ENCODE measurements at regions not wholly inside any gene's neighbourhood (a gene's known extent, or its start where the extent isn't known, plus 50 kb on each side); places are given as distances from the start of the nearest gene placed in this dataset.

DNA sequence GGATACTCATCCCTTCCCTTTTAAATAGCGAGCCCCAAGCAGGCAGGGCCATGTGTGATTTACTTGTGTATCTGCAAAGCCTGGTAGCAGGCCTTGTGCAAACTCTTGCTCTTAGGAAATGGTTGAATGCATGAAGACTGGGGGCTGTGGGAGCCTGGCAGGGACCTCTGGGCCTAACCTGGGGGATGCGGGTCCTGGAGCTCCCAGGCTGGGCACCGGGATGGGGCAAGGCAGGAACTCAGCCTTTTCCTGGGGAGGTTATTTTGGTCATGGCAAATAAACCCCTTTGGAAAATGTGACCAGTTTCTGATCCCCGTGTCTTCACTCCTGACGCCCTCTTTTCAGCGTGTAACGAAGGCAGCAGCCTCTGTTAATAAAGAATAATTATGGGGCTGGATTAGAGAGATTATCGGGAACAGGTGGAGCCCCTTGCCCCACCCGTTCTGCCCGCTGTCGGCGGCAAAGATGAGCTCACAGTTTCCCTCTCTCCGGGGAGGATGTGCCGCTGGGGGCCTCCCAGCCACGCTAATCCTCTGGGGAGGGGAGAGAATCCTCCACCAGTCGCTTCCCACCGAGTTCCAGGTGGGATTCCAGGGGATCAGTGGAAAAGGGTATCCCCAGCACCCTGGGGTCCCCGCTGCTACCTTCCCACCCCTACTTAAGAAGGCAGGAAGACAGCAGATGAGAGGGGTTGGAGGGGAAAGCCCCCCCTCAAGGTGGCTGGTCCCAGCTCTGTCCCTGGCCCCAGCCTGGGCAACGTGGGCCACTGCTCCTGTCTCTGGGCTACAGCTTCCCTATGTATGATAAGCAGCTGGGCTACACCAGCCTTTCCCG lies 69.7 kb upstream of the WNT4 start:
- Mint-ChIP-seq H3K27ac (ENCODE audit: unreplicated experiment) (no peak overlapping the region), H3K4me3 (ENCODE audit: unreplicated experiment) (no peak overlapping the region), H3K9me3 (ENCODE audit: unreplicated experiment) (no peaks in the 10 kb centered on the region), H3K36me3 (ENCODE audit: low read depth, unreplicated experiment) (no peaks in the 10 kb centered on the region), H3K4me1 (ENCODE audit: unreplicated experiment) (peaks cover 3% of the 10 kb centered on the region), H3K27me3 (ENCODE audit: unreplicated experiment) (peaks cover 3% of the 10 kb centered on the region)
- TF ChIP-seq CTCF (IDR thresholded peaks at IDR 0.05; ENCODE audit: unreplicated experiment): no peak
- DNase-seq (ENCODE audit: low spot score): no peak

- Mint-ChIP-seq H3K4me1 (ENCODE audit: unreplicated experiment) (no peaks in the 10 kb centered on the region), H3K4me3 (ENCODE audit: unreplicated experiment) (no peak overlapping the region), H3K9me3 (ENCODE audit: unreplicated experiment) (no peaks in the 10 kb centered on the region), H3K27ac (ENCODE audit: unreplicated experiment) (no peak overlapping the region), H3K27me3 (ENCODE audit: unreplicated experiment) (peaks cover 1% of the 10 kb centered on the region), H3K36me3 (ENCODE audit: low read depth, unreplicated experiment) (no peaks in the 10 kb centered on the region)
- TF ChIP-seq CTCF (IDR thresholded peaks at IDR 0.05; ENCODE audit: unreplicated experiment): no peak
- DNase-seq (ENCODE audit: low spot score): no peak
Observed at GRCh38 chr1:22216210-22216883, 73.5 kb upstream of the WNT4 start.

DNA sequence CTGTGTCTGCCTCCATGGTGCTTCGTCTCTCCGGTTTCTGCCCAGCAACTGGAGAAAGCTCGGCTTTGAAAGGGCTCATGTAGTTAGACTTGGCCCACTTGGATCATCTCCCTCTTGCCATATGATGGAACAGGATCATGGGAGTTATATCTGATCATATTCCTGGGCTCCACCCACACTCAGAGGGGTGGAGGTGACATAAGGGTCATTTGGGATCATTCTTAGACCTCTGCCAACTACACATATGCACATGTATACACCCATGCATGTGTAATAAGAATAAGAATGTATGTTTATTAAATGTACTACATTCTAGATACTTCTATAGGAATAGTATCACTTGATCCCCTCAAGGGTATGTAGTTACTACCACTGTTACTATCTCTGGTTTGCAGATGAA lies 74.1 kb upstream of the WNT4 start:
- TF ChIP-seq CTCF (IDR thresholded peaks at IDR 0.05; ENCODE audit: unreplicated experiment): no peak
- H3K27ac Mint-ChIP-seq (ENCODE audit: unreplicated experiment): no peak overlapping the region
- H3K4me1 Mint-ChIP-seq (ENCODE audit: unreplicated experiment): no peaks in the 10 kb centered on the region
- no peaks in the 10 kb centered on the region for H3K9me3 Mint-ChIP-seq (ENCODE audit: unreplicated experiment)
- H3K36me3 Mint-ChIP-seq (ENCODE audit: low read depth, unreplicated experiment): no peaks in the 10 kb centered on the region
- peaks cover 3% of the 10 kb centered on the region for H3K27me3 Mint-ChIP-seq (ENCODE audit: unreplicated experiment)
- no peak overlapping the region for H3K4me3 Mint-ChIP-seq (ENCODE audit: unreplicated experiment)
- no peak for DNase-seq (ENCODE audit: low spot score)

DNA sequence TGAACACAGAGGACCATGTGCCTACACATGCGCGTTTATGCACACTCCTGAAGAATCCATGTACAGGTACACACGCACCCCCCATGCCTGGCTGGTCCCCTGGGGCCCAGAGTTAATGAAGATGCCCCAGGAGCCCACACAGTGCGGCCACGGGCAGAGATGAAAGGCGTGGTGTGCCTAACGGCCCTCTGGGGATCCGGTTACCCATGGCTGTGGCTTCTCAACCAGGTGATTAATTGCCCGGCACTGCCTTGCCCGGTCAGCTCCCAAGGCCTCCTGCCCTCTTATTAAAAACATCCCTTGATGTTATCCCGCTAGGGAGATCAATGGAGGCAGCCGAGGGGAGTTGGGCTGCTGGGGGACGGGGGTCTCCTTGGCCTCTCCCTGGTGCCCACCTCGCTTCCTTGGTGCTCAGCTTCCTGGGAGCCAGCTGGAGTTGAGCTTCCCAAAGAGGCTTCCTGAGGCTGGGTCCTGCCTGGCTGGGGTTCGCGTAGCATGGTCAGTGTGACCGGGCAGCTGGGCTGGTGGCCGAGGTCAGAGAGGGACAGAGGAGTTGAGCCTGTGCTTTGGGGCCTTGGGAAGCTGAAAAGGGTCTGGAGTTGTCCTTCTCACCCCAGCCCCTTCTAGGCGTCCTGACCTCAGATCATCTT lies 75.0 kb upstream of the WNT4 start:
- Mint-ChIP-seq H3K4me3 (ENCODE audit: unreplicated experiment) (no peak overlapping the region), H3K36me3 (ENCODE audit: low read depth, unreplicated experiment) (no peaks in the 10 kb centered on the region), H3K9me3 (ENCODE audit: unreplicated experiment) (no peaks in the 10 kb centered on the region), H3K27me3 (ENCODE audit: unreplicated experiment) (peaks cover 3% of the 10 kb centered on the region), H3K27ac (ENCODE audit: unreplicated experiment) (no peak overlapping the region), H3K4me1 (ENCODE audit: unreplicated experiment) (no peaks in the 10 kb centered on the region)
- TF ChIP-seq CTCF (IDR thresholded peaks at IDR 0.05; ENCODE audit: unreplicated experiment): no peak
- no peak for DNase-seq (ENCODE audit: low spot score)

Measured in endothelial cell (in vitro differentiated cells).